HEK293 (cell line): ENCODE measurements at regions not wholly inside any gene's neighbourhood (a gene's known extent, or its start where the extent isn't known, plus 50 kb on each side); places are given as distances from the start of the nearest gene placed in this dataset.

Experiments
- CTCF ChIA-PET: fragments of 350-600 bp; formaldehyde crosslinking; extraction: SDS; loops from one replicate; lab custom pipeline; 2021; ENCODE audit warnings: antibody characterized with exemption; lab: Yijun Ruan, JAX
- POLR2A ChIA-PET: fragments of 300-600 bp; formaldehyde crosslinking; extraction: SDS; loops from one replicate; lab custom pipeline; 2020; ENCODE audit warnings: antibody characterized with exemption, inconsistent platforms; lab: Yijun Ruan, JAX
- H3K27ac ChIP-seq: fragments of 200-500 bp; sonication (Bioruptor generic); 2 replicates; pipeline ENCODE4 v1.5.1; 2014; ENCODE audit warnings: low read depth, low read length, control low read depth, inconsistent platforms; ENCODE audit errors: extremely low read depth
- H3K36me3 ChIP-seq, 2 experiments: fragments of 200-500 bp in 1 of 2; sonication (Bioruptor generic) in 1 of 2; 1 replicate in 1 of 2; 2 replicates in 1 of 2; pipeline ENCODE4 v1.5.1; 2014 to 2017; ENCODE audit warnings: inconsistent platforms in 2 of 2, low read length in 2 of 2; ENCODE audit not compliant: control insufficient read depth in 2 of 2, insufficient read depth in 1 of 2
- H3K4me1 ChIP-seq: fragments of 200-500 bp; sonication (Bioruptor generic); 2 replicates; pipeline ENCODE4 v1.5.1; 2014; ENCODE audit warnings: mild to moderate bottlenecking, low read length, inconsistent platforms; ENCODE audit not compliant: control insufficient read depth, insufficient read depth
- H3K4me3 ChIP-seq: 2 replicates; pipeline ENCODE4 v1.5.1; 2011; ENCODE audit warnings: low read depth, mild to moderate bottlenecking, control low read depth, low read length, moderate library complexity
- H3K9me3 ChIP-seq: fragments of 200-500 bp; sonication (Bioruptor generic); 2 replicates; pipeline ENCODE4 v1.5.1; 2014; ENCODE audit warnings: low read depth, low read length, inconsistent platforms; ENCODE audit not compliant: control insufficient read depth, insufficient read depth
- GLI4 ChIP-seq: fragments of 450-650 bp; formaldehyde crosslinking; IDR thresholded peaks from 2 replicates; pipeline ENCODE4 v1.5.1; 2016; ENCODE audit warnings: missing biosample characterization, missing genetic modification characterization
- HOXD13 ChIP-seq: sonication (generic); formaldehyde crosslinking; IDR thresholded peaks from 2 replicates; pipeline ENCODE4 v1.8.0; 2022; ENCODE audit warnings: missing genetic modification reagents, borderline replicate concordance
- MZF1 ChIP-seq: fragments of 450-650 bp; formaldehyde crosslinking; IDR thresholded peaks from 2 replicates; pipeline ENCODE4 v1.5.1; 2017; ENCODE audit warnings: missing biosample characterization, missing genetic modification characterization, borderline replicate concordance
- RBAK ChIP-seq: fragments of 450-650 bp; formaldehyde crosslinking; IDR thresholded peaks from 2 replicates; pipeline ENCODE4 v1.5.1; 2016; ENCODE audit warnings: missing biosample characterization, missing genetic modification characterization
- SETDB1 ChIP-seq: IDR thresholded peaks from one replicate; pipeline ENCODE4 v1.6.1; 2017; ENCODE audit warnings: mild to moderate bottlenecking, low read length, moderate library complexity, mixed read lengths; ENCODE audit not compliant: insufficient read length
- SP7 ChIP-seq: fragments of 450-650 bp; formaldehyde crosslinking; IDR thresholded peaks from 2 replicates; pipeline ENCODE4 v1.5.1; 2016; ENCODE audit warnings: missing biosample characterization, missing genetic modification characterization
- ZBTB1 ChIP-seq: fragments of 450-650 bp; formaldehyde crosslinking; IDR thresholded peaks from 2 replicates; pipeline ENCODE4 v1.5.1; 2016; ENCODE audit warnings: missing biosample characterization, missing genetic modification characterization
- ZBTB48 ChIP-seq: fragments of 450-650 bp; formaldehyde crosslinking; IDR thresholded peaks from 2 replicates; pipeline ENCODE4 v1.5.1; 2016; ENCODE audit warnings: missing biosample characterization, missing genetic modification characterization
- ZEB2 ChIP-seq: fragments of 450-650 bp; formaldehyde crosslinking; IDR thresholded peaks from 2 replicates; pipeline ENCODE4 v1.5.1; 2016; ENCODE audit warnings: missing biosample characterization, missing genetic modification characterization
- ZFP41 ChIP-seq: fragments of 450-650 bp; formaldehyde crosslinking; IDR thresholded peaks from 2 replicates; pipeline ENCODE4 v1.5.1; 2016; ENCODE audit warnings: missing biosample characterization, missing genetic modification characterization, borderline replicate concordance
- ZNF155 ChIP-seq: fragments of 450-650 bp; formaldehyde crosslinking; IDR thresholded peaks from 2 replicates; pipeline ENCODE4 v1.5.1; 2016; ENCODE audit warnings: missing biosample characterization, missing genetic modification characterization
- ZNF16 ChIP-seq: fragments of 450-650 bp; formaldehyde crosslinking; IDR thresholded peaks from 2 replicates; pipeline ENCODE4 v1.5.1; 2016; ENCODE audit warnings: low read depth, missing biosample characterization, missing genetic modification characterization
- ZNF239 ChIP-seq: fragments of 450-650 bp; formaldehyde crosslinking; IDR thresholded peaks from 2 replicates; pipeline ENCODE4 v1.5.1; 2016; ENCODE audit warnings: missing biosample characterization, missing genetic modification characterization
- ZNF426 ChIP-seq: fragments of 450-650 bp; formaldehyde crosslinking; IDR thresholded peaks from 2 replicates; pipeline ENCODE4 v1.5.1; 2017; ENCODE audit warnings: missing biosample characterization, missing genetic modification characterization, mild to moderate bottlenecking, inconsistent platforms, moderate library complexity
- ZNF548 ChIP-seq: fragments of 450-650 bp; formaldehyde crosslinking; IDR thresholded peaks from 2 replicates; pipeline ENCODE4 v1.5.1; 2016; ENCODE audit warnings: missing biosample characterization, missing genetic modification characterization
- ZNF677 ChIP-seq: fragments of 450-650 bp; IDR thresholded peaks from 2 replicates; pipeline ENCODE4 v1.5.0; 2018; ENCODE audit warnings: missing biosample characterization, mild to moderate bottlenecking, missing genetic modification characterization, moderate library complexity
- ZNF701 ChIP-seq: fragments of 450-650 bp; formaldehyde crosslinking; IDR thresholded peaks from 2 replicates; pipeline ENCODE4 v1.5.1; 2016; ENCODE audit warnings: missing biosample characterization, missing genetic modification characterization
- ZNF76 ChIP-seq: fragments of 450-650 bp; formaldehyde crosslinking; IDR thresholded peaks from 2 replicates; pipeline ENCODE4; 2016; ENCODE audit warnings: low read depth, missing biosample characterization, missing genetic modification characterization, borderline replicate concordance
- ZNF843 ChIP-seq: fragments of 450-650 bp; formaldehyde crosslinking; IDR thresholded peaks from 2 replicates; pipeline ENCODE4 v1.5.1; 2016; ENCODE audit warnings: missing biosample characterization, missing genetic modification characterization
- ZSCAN23 ChIP-seq: fragments of 450-650 bp; formaldehyde crosslinking; IDR thresholded peaks from 2 replicates; pipeline ENCODE4 v1.5.1; 2016; ENCODE audit warnings: missing biosample characterization, missing genetic modification characterization
- TF ChIP-seq, protein P1 (sequence below): fragments of 450-650 bp; formaldehyde crosslinking; IDR thresholded peaks from 2 replicates; pipeline ENCODE4 v1.5.1; 2016; ENCODE audit warnings: missing biosample characterization, missing genetic modification characterization
- TF ChIP-seq, protein P2 (sequence below): fragments of 450-650 bp; formaldehyde crosslinking; IDR thresholded peaks from 2 replicates; pipeline ENCODE4 v1.5.1; 2016; ENCODE audit warnings: missing biosample characterization, missing genetic modification characterization
- TF ChIP-seq, protein P3 (sequence below): fragments of 450-650 bp; formaldehyde crosslinking; IDR thresholded peaks from 2 replicates; pipeline ENCODE4 v1.5.1; 2016; ENCODE audit warnings: missing biosample characterization, missing genetic modification characterization
- TF ChIP-seq, protein P4 (sequence below): fragments of 450-650 bp; formaldehyde crosslinking; IDR thresholded peaks from 2 replicates; pipeline ENCODE4 v1.5.1; 2016; ENCODE audit warnings: missing biosample characterization, missing genetic modification characterization
- TF ChIP-seq, protein P5 (sequence below): fragments of 450-650 bp; formaldehyde crosslinking; IDR thresholded peaks from 2 replicates; pipeline ENCODE4; 2016; ENCODE audit warnings: missing biosample characterization, missing genetic modification characterization

DNA sequence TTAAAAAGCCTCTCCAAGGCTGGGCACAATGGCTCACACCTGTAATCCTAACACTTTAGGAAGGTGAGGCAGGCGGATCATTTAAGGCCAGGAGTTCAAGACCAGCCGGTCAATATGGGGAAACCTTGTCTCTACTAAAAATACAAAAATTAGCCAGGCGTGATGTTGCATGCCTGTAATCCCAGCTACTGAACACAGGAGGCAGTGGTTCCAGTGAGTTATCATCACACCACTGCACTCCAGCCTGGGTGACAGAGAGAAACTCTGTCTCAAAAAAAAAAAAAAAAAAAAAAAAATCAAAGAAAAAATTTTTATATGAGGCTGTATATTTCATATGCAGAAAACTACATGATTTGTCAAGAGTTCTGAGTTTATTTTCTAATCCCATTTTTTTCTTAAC is 1107.1 kb upstream of the TMPRSS15 start:
- Histone ChIP-seq H3K9me3 (no peaks in the 10 kb centered on the region), H3K36me3 (no peaks in the 10 kb centered on the region), H3K4me1 (no peaks in the 10 kb centered on the region), H3K4me3 (no peak overlapping the region), H3K27ac (no peak overlapping the region)
- TF ChIP-seq ZEB2 = no peak
- TF ChIP-seq, protein P1, sequence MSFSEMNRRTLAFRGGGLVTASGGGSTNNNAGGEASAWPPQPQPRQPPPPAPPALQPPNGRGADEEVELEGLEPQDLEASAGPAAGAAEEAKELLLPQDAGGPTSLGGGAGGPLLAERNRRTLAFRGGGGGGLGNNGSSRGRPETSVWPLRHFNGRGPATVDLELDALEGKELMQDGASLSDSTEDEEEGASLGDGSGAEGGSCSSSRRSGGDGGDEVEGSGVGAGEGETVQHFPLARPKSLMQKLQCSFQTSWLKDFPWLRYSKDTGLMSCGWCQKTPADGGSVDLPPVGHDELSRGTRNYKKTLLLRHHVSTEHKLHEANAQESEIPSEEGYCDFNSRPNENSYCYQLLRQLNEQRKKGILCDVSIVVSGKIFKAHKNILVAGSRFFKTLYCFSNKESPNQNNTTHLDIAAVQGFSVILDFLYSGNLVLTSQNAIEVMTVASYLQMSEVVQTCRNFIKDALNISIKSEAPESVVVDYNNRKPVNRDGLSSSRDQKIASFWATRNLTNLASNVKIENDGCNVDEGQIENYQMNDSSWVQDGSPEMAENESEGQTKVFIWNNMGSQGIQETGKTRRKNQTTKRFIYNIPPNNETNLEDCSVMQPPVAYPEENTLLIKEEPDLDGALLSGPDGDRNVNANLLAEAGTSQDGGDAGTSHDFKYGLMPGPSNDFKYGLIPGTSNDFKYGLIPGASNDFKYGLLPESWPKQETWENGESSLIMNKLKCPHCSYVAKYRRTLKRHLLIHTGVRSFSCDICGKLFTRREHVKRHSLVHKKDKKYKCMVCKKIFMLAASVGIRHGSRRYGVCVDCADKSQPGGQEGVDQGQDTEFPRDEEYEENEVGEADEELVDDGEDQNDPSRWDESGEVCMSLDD (tag by site-specific recombination) = no peak
- TF ChIP-seq ZNF843 (tag by site-specific recombination) = no peak
- no peak for TF ChIP-seq RBAK (tag by site-specific recombination)
- TF ChIP-seq SETDB1 = no peak
- TF ChIP-seq ZNF548 = no peak
- TF ChIP-seq GLI4 (tag by site-specific recombination) = no peak
- TF ChIP-seq, protein P2, sequence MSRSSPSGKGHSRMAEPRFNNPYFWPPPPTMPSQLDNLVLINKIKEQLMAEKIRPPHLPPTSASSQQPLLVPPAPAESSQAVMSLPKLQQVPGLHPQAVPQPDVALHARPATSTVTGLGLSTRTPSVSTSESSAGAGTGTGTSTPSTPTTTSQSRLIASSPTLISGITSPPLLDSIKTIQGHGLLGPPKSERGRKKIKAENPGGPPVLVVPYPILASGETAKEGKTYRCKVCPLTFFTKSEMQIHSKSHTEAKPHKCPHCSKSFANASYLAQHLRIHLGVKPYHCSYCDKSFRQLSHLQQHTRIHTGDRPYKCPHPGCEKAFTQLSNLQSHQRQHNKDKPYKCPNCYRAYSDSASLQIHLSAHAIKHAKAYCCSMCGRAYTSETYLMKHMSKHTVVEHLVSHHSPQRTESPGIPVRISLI = no peak
- TF ChIP-seq ZNF155 (tag by site-specific recombination) = no peak
- no peak for TF ChIP-seq ZBTB1 (tag by site-specific recombination)
- TF ChIP-seq ZNF16 (tag by site-specific recombination) = no peak
- no peak for TF ChIP-seq MZF1 (tag by site-specific recombination)
- no peak for TF ChIP-seq SP7 (tag by site-specific recombination)
- no peak for TF ChIP-seq ZFP41 (tag by site-specific recombination)
- TF ChIP-seq, protein P3, sequence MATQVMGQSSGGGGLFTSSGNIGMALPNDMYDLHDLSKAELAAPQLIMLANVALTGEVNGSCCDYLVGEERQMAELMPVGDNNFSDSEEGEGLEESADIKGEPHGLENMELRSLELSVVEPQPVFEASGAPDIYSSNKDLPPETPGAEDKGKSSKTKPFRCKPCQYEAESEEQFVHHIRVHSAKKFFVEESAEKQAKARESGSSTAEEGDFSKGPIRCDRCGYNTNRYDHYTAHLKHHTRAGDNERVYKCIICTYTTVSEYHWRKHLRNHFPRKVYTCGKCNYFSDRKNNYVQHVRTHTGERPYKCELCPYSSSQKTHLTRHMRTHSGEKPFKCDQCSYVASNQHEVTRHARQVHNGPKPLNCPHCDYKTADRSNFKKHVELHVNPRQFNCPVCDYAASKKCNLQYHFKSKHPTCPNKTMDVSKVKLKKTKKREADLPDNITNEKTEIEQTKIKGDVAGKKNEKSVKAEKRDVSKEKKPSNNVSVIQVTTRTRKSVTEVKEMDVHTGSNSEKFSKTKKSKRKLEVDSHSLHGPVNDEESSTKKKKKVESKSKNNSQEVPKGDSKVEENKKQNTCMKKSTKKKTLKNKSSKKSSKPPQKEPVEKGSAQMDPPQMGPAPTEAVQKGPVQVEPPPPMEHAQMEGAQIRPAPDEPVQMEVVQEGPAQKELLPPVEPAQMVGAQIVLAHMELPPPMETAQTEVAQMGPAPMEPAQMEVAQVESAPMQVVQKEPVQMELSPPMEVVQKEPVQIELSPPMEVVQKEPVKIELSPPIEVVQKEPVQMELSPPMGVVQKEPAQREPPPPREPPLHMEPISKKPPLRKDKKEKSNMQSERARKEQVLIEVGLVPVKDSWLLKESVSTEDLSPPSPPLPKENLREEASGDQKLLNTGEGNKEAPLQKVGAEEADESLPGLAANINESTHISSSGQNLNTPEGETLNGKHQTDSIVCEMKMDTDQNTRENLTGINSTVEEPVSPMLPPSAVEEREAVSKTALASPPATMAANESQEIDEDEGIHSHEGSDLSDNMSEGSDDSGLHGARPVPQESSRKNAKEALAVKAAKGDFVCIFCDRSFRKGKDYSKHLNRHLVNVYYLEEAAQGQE (tag by site-specific recombination) = no peak
- no peak for TF ChIP-seq ZNF76 (tag by site-specific recombination)
- ChIA-PET CTCF (interaction anchor here (1.2 kb wide), 1 partner anchor 9 kb away, joined by 4 read pairs; no protein-coding TSS in a partner anchor), POLR2A (no interaction called here)

DNA sequence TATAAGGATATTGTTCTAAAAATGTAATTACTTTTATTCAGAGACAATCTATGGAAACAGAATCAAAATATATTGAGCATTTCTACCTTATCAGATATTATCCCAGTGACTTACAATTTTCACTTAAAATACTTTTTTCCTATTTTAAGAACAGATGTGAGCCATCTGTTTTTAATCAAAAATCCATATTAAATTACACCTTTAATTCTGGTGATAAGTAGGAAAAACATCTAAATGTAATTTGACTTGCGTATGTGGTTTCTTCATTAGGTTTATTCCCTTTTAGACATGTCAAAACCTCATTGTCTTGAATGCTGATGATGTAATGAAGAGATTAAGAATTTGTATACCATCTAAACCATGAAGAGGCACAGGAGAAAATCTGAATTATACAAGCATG is 1118.8 kb upstream of the TMPRSS15 start:
- no peaks in the 10 kb centered on the region for H3K36me3 ChIP-seq
- POLR2A ChIA-PET = no interaction called here
- CTCF ChIA-PET = interaction anchor here (1.5 kb wide), 1 partner anchor 14 kb away, joined by 4 read pairs; no protein-coding TSS in a partner anchor
- H3K27ac ChIP-seq = no peak overlapping the region
- H3K4me3 ChIP-seq = no peak overlapping the region
- no peaks in the 10 kb centered on the region for H3K4me1 ChIP-seq
- H3K9me3 ChIP-seq = no peaks in the 10 kb centered on the region
- TF ChIP-seq, protein P4, sequence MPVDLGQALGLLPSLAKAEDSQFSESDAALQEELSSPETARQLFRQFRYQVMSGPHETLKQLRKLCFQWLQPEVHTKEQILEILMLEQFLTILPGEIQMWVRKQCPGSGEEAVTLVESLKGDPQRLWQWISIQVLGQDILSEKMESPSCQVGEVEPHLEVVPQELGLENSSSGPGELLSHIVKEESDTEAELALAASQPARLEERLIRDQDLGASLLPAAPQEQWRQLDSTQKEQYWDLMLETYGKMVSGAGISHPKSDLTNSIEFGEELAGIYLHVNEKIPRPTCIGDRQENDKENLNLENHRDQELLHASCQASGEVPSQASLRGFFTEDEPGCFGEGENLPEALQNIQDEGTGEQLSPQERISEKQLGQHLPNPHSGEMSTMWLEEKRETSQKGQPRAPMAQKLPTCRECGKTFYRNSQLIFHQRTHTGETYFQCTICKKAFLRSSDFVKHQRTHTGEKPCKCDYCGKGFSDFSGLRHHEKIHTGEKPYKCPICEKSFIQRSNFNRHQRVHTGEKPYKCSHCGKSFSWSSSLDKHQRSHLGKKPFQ (tag by site-specific recombination) = no peak
- TF ChIP-seq ZNF677 (tag by site-specific recombination) (no peak), ZBTB48 (no peak), SETDB1 (no peak), ZSCAN23 (tag by site-specific recombination) (no peak), ZNF239 (tag by site-specific recombination) (no peak), HOXD13 (no peak), ZNF426 (tag by site-specific recombination) (no peak), ZNF701 (tag by site-specific recombination) (no peak)
- TF ChIP-seq, protein P5, sequence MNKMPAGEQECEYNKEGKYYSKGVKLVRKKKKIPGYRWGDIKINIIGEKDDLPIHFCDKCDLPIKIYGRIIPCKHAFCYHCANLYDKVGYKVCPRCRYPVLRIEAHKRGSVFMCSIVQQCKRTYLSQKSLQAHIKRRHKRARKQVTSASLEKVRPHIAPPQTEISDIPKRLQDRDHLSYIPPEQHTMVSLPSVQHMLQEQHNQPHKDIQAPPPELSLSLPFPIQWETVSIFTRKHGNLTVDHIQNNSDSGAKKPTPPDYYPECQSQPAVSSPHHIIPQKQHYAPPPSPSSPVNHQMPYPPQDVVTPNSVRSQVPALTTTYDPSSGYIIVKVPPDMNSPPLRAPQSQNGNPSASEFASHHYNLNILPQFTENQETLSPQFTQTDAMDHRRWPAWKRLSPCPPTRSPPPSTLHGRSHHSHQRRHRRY (tag by site-specific recombination) = no peak
